GM21717 (cell line): ENCODE measurements at regions not wholly inside any gene's neighbourhood (a gene's known extent, or its start where the extent isn't known, plus 50 kb on each side); places are given as distances from the start of the nearest gene placed in this dataset.
"Not testable (repeated sequence)": the region's sequence is repeated elsewhere in the genome, so short reads cannot be mapped to it uniquely, and the experiment has no call there.

ENCODE experiments used
- ATAC-seq: cut with Tn5 transposase; IDR thresholded peaks from one replicate; pipeline ENCODE4 v1.9.1; 2021; ENCODE audit warnings: mild to moderate bottlenecking, moderate library complexity; ENCODE audit not compliant: unreplicated experiment

DNA sequence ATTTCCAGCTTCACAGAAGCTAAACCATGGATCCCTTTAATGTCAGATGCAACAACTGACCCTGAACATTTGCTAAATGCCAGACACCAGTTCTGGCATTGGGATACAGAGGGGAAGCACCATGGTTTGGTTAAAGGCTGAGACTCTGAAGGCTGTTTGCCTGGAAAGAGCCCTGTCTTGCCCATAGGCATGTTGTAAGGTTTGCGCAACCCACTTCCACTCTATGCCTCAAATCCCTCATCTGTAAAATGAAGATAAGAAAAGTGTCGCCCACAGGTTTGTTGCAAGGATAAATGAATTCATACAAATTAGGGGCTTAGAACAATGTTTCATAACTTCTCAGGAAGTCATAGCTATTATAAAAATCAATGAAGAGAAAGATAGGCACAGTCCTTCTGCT, 380.9 kb upstream of the GYPC start:
- no peak for ATAC-seq

DNA sequence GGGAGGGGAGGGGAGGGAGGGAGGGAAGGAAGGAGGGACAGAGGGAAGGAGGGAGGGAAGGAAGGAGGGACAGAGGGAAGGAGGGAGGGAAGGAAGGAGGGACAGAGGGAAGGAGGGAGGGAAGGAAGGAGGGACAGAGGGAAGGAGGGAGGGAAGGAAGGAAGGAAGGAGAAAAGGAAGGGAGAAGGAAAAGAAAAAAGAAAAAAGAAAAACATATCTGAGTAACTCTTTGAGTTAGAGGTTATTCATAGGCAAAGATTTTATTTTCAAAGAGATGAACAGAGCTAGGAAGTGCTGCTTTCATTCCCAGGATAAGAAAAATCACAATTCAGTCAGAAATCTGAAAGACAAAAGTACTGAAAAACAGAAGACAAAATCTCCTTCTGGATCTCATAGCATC, 379.7 kb upstream of the GYPC start:
- ATAC-seq, result not testable (repeated sequence)

DNA sequence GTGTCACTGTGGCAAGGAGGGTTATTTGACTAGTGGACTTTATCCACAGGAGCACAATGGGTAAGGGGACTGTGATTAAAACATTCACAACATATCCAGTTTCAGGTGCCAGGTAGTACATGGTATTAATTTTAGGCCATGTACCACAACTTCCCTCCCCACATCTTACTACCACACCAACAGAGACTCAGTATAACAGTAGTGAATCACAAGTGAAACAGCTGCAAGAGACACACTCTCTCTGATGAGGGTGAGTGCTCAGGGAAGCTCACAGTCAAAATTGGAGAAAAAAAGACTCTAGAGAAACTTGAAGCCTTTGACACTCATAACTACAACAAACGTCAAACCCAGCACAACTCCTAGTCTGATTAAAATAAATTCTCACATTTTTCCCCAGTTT, 367.6 kb upstream of the GYPC start:
- no peak for ATAC-seq

DNA sequence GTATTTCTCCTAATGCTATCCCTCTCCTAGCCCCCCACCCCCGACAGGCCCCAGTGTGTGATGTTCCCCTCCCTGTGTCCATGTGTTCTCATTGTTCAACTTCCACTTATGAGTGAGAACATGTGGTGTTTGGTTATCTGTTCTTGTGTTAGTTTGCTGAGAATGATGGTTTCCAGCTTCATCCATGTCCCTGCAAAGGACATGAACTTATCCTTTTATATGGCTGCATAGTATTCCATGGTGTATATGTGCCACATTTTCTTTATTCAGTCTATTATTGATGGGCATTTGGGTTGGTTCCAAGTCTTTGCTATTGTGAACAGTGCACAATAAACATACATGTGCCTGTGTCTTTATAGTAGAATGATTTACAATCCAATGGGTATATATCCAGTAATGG, 362.0 kb upstream of the GYPC start:
- not testable (repeated sequence) for ATAC-seq

DNA sequence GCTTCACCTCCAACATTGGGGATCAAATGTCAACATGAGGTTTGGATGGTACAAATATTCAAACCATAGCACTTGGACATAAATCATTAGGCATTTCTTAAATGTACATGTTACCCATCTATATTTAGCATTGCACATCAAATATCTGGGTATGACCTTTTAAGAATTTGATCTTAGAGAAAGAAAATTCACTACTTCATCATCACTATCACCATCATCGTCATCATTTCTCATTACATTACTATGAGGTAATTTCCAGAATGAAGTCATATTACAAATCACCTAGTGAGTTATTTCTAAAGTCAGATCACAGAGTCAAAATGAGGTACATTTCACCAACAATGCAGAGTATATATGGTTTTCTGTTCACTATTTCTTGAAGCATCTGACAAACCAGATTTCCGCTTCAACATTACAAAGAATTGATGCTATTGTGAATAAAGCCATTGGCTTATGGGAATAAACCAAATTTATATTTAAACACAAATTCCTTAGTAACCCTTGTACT, 356.4 kb upstream of the GYPC start:
- no peak for ATAC-seq

DNA sequence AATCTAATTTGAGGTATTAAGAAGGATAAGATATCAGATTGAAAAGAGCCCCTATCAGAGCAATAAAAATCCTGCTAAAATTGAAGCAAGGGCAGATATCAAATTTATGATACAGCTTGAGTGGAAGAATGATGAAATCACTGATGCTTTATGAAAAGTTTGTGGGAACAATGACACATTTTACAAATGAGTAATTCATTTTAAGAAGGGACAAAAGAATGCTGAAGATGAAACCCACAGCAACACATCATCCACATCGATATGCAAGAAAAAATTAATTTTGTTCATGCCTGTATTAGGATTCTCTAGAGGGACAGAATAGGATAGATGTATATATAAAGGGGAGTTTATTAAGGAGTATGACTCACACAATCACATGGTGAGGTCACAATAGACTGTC, 355.6 kb upstream of the GYPC start:
- ATAC-seq, result no peak

DNA sequence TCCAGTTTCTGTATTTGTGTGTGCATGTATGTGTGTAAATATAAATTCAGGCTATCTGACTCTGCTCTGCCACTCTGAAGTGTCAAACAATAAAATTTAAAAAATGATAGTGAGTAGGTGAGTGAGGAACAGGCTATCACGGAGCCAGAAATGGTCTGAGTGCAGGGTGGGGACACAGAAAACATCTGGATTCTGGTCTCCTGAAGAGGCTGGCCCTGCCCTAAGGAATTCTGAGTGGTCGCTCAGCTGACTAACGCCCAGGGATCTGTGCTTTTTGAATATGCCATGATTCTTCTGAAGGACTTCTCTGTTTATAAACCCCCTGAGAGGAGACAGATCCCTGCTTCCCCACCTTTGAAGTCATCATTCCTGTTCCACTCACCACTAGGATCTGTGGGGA, 353.9 kb upstream of the GYPC start:
- ATAC-seq, result no peak

DNA sequence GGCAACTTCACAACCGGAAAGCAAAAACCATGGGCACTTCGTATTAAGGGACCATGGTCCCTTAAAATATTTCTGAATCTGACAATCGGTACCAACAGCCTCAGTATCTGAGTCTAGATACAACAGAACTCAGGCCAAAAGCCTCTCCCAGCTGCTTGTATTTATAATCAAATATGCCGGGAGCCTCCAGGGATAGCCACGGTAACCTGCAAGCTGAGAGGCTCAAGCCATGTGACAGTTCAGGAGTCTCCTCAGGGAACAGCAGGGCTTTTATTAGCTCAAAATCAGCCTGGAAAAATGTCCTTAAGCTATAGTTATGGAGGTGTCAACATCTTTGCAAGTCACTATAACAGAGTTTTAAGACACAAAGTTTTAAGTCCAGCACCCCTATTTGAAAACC, 352.8 kb upstream of the GYPC start:
- no peak for ATAC-seq

DNA sequence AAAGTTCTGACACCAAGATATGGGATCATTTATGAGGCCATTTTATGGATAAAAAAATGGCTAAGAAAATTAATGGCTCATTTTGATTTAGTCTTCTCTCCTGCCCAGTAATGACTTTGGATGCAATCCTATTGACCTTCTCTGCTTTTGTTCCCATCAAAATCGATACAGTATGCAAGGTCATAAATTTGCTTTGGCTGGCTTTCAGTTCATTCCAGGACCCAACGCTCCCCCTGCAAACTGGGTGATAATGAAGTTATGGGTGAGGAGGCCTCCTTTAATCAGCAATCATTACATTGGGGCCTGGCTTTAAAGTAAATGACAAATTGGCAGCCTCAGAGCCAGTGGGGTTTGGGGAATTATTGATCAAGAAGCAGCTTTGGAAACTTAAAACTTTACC, 351.8 kb upstream of the GYPC start:
- ATAC-seq, result no peak

DNA sequence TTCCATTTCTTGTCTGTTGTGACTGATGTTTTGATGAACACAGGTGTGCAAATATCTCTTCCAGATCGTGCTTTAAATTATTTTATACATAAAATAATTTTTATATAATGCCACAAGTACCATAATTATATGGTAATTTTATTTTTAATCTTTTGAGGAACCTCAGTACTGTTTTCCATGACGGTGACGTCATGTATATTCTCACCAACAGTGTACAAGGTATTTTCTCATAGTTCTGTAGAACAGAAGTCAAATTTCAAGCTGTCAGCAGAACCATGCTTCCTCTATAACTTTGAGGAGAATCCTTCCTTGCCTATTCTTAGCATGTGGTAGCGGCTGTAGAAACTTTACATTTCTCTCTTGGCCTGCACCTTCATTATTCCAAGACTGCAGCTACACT, 349.4 kb upstream of the GYPC start:
- ATAC-seq, result no peak

DNA sequence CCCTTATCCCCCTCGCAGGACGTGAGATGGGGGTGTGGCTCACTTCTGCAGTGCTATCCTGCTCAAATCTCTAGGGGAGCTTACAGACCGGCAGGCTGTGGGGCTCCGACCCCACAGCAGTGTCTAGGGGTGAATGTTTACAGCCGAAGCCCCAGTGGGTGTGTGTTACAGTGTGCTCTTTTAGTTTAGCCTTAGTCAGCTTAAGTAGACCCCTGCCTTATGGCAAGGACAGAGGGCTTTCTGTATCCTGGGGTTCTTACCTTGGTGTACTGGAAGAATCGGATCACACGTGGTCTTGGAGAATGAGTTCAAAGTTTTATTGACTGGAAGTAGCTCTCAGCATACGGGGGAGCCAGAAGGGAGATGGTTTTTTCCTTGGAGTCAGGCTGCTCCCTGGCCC, 348.2 kb upstream of the GYPC start:
- no peak for ATAC-seq

DNA sequence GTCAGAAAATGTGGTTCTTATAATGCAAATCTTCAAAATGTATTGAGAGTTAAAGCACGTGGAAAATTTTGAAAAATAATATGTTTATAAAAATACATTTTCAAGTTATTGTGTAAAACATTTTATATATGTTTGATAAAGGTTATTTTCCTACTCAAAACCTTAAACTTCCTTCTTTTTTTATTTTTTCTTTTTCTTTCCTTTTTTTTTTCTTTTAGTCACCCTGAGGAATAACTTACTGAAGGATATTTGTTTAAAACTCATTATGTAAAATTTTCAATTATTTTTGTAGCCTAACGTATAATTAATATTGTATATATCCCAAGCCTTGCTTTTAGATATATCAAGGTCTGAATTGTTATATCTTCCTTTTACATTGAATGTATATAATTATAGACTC, 346.8 kb upstream of the GYPC start:
- ATAC-seq, result no peak

DNA sequence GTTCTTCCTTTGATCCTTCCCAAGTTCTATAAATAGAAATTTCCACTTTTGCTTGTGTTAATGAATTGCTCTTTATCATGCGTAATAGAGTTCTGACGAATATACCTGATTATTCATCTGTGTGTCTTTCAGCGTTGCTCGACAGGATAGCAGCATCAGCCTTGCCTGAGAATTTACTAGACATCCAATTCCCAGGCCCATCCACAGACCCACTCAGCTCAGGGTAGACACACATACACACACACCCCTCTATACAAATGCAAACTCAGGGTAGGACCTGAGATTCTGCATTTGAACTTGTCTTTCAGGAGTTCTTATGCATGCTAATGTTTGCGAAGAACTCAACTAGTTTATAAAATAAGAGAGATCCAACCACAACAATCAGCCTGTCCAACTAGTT, 343.4 kb upstream of the GYPC start:
- ATAC-seq, result no peak

DNA sequence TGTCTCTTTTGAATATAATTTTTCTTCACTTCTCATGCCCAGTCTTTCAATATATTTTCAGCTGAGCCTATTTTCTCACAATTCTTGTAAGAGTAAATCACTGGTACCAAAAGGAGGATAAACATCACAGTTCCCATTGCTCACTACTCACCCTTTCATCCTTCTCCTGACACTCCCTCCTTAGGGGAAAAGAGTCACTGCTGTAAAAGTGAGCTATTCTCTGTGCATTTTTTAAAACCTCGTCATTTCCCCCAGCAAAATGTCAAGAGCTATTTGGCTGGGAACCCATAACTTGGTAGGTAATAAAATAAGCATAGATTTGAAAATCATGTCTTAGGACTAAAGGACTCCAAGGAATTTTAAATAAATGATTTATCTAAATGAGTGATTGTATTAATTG, 340.1 kb upstream of the GYPC start:
- no peak for ATAC-seq

DNA sequence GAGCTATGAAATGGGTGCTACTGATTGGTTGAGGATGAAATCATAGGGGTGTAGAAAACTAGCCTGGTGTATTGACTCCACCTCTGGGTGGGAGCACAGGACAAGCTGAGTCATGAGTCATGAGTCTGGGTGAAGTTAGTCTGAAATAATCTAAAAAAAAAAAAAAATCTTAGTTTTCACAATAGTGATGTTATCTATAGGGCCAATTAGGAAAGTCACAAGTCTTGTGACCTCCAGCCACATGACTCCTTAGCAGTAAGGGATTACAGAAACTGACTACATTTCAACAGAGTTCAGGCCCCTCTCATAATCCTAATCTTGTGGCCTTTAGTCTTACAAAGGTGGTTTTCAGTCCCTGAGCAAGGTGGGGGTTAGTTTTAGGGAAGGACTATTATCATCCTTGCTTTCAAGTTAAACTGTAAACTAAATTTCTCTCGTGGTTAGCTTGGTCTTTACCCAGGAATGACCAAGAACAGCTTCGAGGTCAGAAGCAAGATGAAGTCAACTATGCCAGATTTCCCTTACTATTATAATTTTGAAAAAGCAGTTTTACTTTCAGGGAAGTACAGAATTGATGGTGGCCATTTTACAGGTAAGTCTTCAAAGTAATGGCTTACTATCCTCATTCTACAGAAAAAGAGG, 338.0 kb upstream of the GYPC start:
- no peak for ATAC-seq

DNA sequence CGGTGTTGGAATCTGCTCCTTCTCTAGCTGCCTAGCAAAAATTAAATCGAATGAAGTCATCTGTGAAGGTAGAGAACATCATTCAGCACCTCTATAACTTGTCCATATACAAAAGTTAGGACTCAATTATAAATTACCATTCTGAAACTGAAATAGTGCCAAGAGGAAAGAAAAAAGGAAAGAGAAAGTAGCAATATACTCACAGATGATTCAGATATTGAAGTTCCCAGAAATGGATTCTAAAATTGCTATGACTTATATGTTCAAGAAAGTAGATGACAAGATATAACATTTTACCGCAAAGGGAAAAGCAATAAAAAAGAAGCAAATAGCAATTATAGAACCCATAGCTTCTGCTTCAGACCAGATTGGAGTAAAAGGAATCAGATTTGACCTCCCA, 333.6 kb upstream of the GYPC start:
- no peak for ATAC-seq

DNA sequence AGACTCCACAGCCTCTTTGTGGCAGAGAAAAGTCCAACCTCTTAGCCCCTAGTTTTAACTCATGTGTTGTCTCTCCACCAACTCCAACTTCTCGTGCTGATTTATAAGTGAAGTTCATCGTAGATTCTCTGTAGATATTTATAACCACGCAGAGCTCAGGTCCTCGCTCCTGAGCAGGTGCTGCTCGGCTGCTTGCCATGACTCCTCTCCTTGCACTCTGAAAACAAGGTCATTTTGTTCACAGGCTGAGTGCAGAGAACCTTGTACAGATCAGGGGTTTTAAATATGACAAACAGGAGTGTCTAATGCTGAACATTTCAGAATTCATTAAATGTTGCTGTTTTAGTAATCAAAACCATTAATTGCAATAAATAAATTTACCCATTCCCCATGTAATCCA, 330.8 kb upstream of the GYPC start:
- no peak for ATAC-seq

DNA sequence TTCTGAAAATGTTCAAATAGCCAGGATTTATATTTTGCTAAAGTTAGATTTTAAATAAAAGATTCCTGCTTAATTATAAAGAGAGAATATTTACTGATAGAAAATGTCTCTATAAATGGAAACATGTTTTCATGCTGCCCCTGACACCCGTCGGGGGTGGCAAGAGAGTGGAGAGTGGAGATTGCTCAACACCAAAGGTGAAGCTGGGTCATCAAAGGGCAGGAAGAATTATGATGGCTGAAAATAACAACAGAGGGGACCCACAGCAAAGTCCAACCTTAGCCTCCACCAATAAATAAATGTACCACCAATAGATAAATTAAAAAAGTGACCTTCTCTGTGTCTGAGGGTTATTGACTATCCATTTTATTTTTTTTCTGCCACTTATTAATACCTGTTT, 326.8 kb upstream of the GYPC start:
- no peak for ATAC-seq

DNA sequence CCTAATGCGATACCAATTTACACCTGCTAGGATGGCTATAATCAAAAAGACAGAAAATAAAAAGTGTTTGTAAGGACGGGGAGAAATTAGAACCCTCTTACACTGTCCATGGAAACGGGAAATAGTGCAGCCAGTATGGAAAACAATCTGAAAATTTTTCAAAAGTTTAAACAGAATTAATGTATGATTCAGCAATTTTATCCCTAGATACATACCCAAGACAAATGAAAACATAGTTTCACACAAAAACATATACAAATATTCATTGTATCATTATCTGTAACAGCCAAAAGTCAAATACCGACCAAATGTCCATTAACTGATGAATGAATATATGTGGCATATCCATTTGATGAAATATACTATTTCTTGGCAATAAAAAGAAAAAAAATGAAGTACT, 313.5 kb upstream of the GYPC start:
- ATAC-seq, result no peak

DNA sequence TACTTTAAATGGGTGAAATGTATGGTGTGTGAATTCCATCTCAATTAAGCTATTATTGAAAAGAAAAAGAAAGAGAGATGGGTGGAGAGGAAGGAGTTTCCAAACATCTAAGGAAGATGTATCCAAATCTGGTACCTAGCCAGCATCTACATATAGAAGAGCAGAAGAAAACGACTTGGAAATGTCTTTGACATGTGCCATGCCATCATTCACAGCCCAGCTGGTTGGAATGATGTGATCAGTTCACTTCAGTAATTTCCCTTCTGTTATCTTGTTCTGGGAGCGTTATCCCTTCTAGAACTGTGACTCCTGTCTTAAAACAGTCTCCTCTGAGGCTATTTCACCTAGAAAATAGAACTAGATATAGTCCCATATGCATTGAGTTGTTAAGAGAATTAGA, 312.8 kb upstream of the GYPC start:
- no peak for ATAC-seq

DNA sequence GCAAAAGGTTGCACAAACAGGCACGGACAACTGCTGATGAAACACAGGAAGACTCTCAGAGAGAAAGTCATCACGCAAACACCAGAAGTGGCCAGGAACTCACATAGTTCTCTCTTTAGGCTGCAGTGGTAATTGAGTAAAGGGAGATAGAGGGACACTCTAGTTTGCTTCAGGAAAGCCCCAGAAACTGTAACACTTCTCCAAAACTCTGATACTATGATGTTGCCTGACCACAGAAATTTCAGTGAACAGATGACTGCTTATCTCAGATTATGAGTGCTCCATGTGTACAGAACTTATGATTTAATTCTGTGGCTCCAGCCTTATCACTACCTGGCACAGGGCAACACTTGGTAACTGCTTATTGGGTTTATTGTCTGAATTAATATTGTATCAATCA, 311.5 kb upstream of the GYPC start:
- ATAC-seq, result peak; percentile 82

DNA sequence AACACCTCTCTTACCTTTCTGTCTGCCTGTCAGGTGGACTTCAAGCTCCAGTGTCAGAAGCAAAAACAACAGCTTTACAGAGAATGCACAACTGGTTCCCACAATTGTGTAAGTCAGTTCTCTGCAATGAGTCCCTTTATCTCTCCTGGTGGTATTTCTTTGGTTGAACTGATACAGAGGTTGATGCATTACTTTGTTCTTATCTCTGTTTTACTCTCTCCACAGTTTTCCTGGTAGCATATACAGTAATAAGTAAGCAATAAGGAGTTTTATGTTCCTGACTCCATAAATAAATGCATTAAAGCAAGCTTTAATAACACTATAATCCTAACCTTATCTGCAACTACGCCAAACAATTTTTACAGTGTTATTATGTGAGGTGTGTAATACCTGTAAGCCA, 310.3 kb upstream of the GYPC start:
- no peak for ATAC-seq

DNA sequence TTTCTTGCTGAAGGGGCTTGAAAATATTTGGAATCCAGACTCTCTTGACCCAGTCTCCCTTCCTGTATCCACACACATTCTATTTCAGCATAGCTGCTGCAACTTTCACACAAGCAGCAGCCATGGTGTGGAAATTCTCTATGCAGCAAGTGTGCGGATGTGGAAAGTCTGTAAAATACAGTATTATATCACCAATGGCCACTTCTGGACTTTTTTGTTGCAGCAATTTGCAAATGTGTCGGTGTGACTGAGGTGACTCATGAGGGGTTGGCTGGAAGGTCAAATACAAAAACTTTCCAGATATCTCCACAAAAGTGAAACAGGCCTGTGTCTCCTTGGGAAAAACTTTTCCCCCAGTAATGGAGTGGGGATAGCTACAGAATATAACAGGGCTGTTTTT, 299.3 kb upstream of the GYPC start:
- no peak for ATAC-seq
